T-cell (primary cell): ENCODE measurements at regions not wholly inside any gene's neighbourhood (a gene's known extent, or its start where the extent isn't known, plus 50 kb on each side); places are given as distances from the start of the nearest gene placed in this dataset.
"Not testable (repeated sequence)": the region's sequence is repeated elsewhere in the genome, so short reads cannot be mapped to it uniquely, and the experiment has no call there.

Source experiments
- ATAC-seq, 4 experiments: fragments of 200-7000 bp in 3 of 4; fragments of 150-1000 bp in 1 of 4; cut with Tn5 transposase; replicated peaks in 1 of 4; 1 replicate in 3 of 4; 2 replicates in 1 of 4; pipeline ENCODE4 v1.10.0; 2021; ENCODE audit warnings: moderate library complexity in 3 of 4, mild to moderate bottlenecking in 2 of 4, moderate number of reproducible peaks in 1 of 4
- CTCF ChIA-PET, 2 donors: fragments of 300-600 bp; sonication (Branson Sonifier 250); formaldehyde crosslinking; loops; one replicate each; lab custom pipeline; 2022; ENCODE audit warnings: antibody characterized with exemption in 2 of 2; lab: Charles Lee
- POLR2A ChIA-PET, 2 donors: fragments of 300-600 bp; sonication (Branson Sonifier 250); formaldehyde crosslinking; loops; one replicate each; lab custom pipeline; 2022; ENCODE audit warnings: antibody characterized with exemption in 2 of 2; lab: Charles Lee
- DNase-seq, 35 experiments: peaks; one replicate each; pipeline versions ENCODE4 v3.0.0 to v3.0.0-alpha.2; 2013 to 2023
- H3K27ac ChIP-seq: one replicate; pipeline ENCODE4 v1.5.1; 2013; ENCODE audit warnings: low read length
- H3K27me3 ChIP-seq, 2 experiments: replicated peaks in 1 of 2; 1 replicate in 1 of 2; 2 replicates in 1 of 2; pipeline versions ENCODE4 v1.6.1 to v1.7.0; 2013; ENCODE audit warnings: low read length in 1 of 2, mixed read lengths in 1 of 2; ENCODE audit not compliant: control insufficient read depth in 2 of 2, insufficient read depth in 2 of 2; ENCODE audit errors: extremely low read depth in 1 of 2
- H3K36me3 ChIP-seq, 2 donors: 1 replicate in 1 of 2; 2 replicates in 1 of 2; pipeline versions ENCODE4 v1.6.1 to v1.7.0; 2013; ENCODE audit warnings: low read length in 1 of 2; ENCODE audit not compliant: control insufficient read depth in 2 of 2, insufficient read depth in 1 of 2; ENCODE audit errors: extremely low read depth in 1 of 2
- H3K4me1 ChIP-seq, 2 experiments: 1 replicate in 1 of 2; 2 replicates in 1 of 2; pipeline versions ENCODE4 v1.6.1 to v1.7.0; 2013; ENCODE audit warnings: low read length in 2 of 2, mixed read lengths in 1 of 2; ENCODE audit not compliant: insufficient read depth in 2 of 2, control insufficient read depth in 1 of 2; ENCODE audit errors: extremely low read depth in 1 of 2
- H3K4me3 ChIP-seq, 2 donors: 1 replicate in 1 of 2; 2 replicates in 1 of 2; pipeline versions ENCODE4 v1.5.1 to v1.7.0; 2013; ENCODE audit warnings: mild to moderate bottlenecking in 2 of 2, low read length in 1 of 2, moderate library complexity in 1 of 2; ENCODE audit not compliant: control insufficient read depth in 1 of 2; ENCODE audit errors: extremely low read depth in 1 of 2
- H3K9me3 ChIP-seq: 2 replicates; pipeline ENCODE4 v1.7.0; 2013
- H3K27ac Mint-ChIP-seq, 2 donors: one replicate each; pipeline ENCODE4 v1.8.0; 2020 to 2021; ENCODE audit warnings: mild to moderate bottlenecking in 2 of 2, mixed read lengths in 2 of 2
- H3K27me3 Mint-ChIP-seq, 2 donors: one replicate each; pipeline ENCODE4 v1.8.0; 2021 to 2022; ENCODE audit warnings: mixed read lengths in 2 of 2
- H3K36me3 Mint-ChIP-seq: one replicate; pipeline ENCODE4 v1.8.0; 2021; ENCODE audit warnings: mixed read lengths
- H3K4me1 Mint-ChIP-seq, 3 donors: one replicate each; pipeline ENCODE4 v1.8.0; 2020 to 2022; ENCODE audit warnings: mixed read lengths in 3 of 3, mild to moderate bottlenecking in 1 of 3
- H3K4me3 Mint-ChIP-seq, 3 donors: one replicate each; pipeline ENCODE4 v1.8.0; 2020 to 2022; ENCODE audit warnings: mild to moderate bottlenecking in 3 of 3, mixed read lengths in 3 of 3, moderate library complexity in 3 of 3
- H3K9me3 Mint-ChIP-seq, 3 donors: one replicate each; pipeline ENCODE4 v1.8.0; 2020 to 2022; ENCODE audit warnings: mixed read lengths in 3 of 3
- WGBS: methylation state at CpG from one replicate; pipeline ENCODE4 v1.1.5; 2013; ENCODE audit warnings: missing lambda C conversion rate; ENCODE audit not compliant: insufficient coverage; 5-methylcytosine and 5-hydroxymethylcytosine counted together

DNA sequence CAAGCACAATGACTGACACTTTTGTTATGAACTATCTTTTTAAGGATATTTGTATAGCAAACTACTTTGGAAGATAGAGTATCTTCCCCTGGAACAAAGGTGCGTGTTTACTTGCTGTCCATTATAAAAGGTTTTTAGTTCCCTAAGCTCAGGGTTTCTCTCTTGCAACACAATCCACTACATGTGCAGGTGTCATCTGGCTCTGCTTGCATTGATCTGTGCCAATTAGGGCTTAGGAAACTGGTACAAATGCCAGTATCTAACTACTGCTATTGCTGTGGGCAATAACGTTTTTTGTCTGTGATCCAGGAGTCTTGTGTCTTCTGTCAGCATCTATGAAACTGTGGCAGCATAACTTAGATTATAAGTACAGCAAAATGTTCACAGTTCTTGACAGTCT, 68.3 kb upstream of the ABCD3 start:
- H3K27me3 Mint-ChIP-seq, result peaks cover 2 to 5% of the 10 kb centered on the region in 2 donors
- Histone ChIP-seq H3K27ac (no peak overlapping the region), H3K4me3 (no peak overlapping the region), H3K9me3 (no peaks in the 10 kb centered on the region), H3K27me3 (peaks cover 0 to 8% of the 10 kb centered on the region in 2 experiments), H3K4me1 (no peaks in the 10 kb centered on the region), H3K36me3 (no peaks in the 10 kb centered on the region)
- H3K4me1 Mint-ChIP-seq, result no peaks in the 10 kb centered on the region
- ATAC-seq (no peak), DNase-seq (no peak)
- ChIA-PET CTCF (no interaction called here), POLR2A (no interaction called here)
- H3K9me3 Mint-ChIP-seq, result no peaks in the 10 kb centered on the region
- no peak overlapping the region for H3K4me3 Mint-ChIP-seq
- H3K27ac Mint-ChIP-seq, result no peak overlapping the region
- H3K36me3 Mint-ChIP-seq, result no peaks in the 10 kb centered on the region
- WGBS, result 0% methylated on average over 1 of the region's 2 CpGs

- H3K36me3 Mint-ChIP-seq, CTCF ChIA-PET, H3K9me3 ChIP-seq, H3K4me3 Mint-ChIP-seq, H3K36me3 ChIP-seq, H3K27me3 Mint-ChIP-seq, H3K4me1 Mint-ChIP-seq, H3K4me3 ChIP-seq, H3K27ac Mint-ChIP-seq, H3K9me3 Mint-ChIP-seq, ATAC-seq, H3K27ac ChIP-seq, DNase-seq, H3K4me1 ChIP-seq, H3K27me3 ChIP-seq: not testable (repeated sequence)
- POLR2A ChIA-PET, result interaction anchor here in 1 of 2 donors (0.7 kb wide), 1 partner anchor 414 kb away, joined by 4 read pairs; no protein-coding TSS in a partner anchor
- no CpG with 5 or more reads among the region's 2 CpGs for WGBS
Measured at GRCh38 chr1:94348386-94348785, 69.8 kb upstream of the ABCD3 start.

DNA sequence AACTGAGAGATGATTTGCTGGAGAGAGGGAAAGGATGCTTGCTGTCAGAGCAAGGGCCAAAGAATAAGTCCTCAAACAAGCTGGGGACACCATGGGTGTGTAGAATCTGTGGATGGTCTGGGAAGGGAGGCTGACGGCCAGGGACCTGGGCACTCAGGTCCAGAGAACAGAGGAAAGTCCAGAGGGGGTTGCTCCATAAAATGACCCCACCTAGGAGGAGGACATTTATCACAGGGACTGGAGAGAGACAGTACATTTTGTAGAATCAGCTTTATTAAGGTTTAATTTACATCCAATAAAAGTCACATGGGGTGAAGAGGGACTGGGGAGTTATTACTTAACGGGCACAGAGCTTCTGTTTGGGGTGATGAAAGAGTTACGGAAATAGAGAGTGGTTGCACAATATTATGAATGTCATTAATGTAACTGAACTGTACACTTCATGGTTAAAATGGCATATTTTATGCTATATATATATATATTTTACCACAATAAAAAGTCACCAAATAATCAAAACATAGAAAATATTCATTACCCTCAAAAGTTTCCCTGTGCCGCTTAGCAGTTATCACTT, 73.0 kb upstream of the ABCD3 start:
- Mint-ChIP-seq H3K9me3 (no peaks in the 10 kb centered on the region), H3K27ac (no peak overlapping the region), H3K27me3 (peaks cover 2 to 6% of the 10 kb centered on the region in 2 donors), H3K36me3 (no peaks in the 10 kb centered on the region), H3K4me3 (no peak overlapping the region), H3K4me1 (no peaks in the 10 kb centered on the region)
- Histone ChIP-seq H3K27ac (no peak overlapping the region), H3K4me3 (no peak overlapping the region), H3K36me3 (no peaks in the 10 kb centered on the region), H3K27me3 (peaks cover 0 to 6% of the 10 kb centered on the region in 2 experiments), H3K4me1 (no peaks in the 10 kb centered on the region), H3K9me3 (no peaks in the 10 kb centered on the region)
- ChIA-PET POLR2A (no interaction called here), CTCF (no interaction called here)
- WGBS, result no CpG with 5 or more reads among the region's 4 CpGs
- DNase-seq (no peak), ATAC-seq (no peak)

- Histone ChIP-seq H3K4me3 (no peak overlapping the region), H3K27ac (no peak overlapping the region), H3K27me3 (peaks cover 0 to 12% of the 10 kb centered on the region in 2 experiments), H3K4me1 (no peaks in the 10 kb centered on the region), H3K36me3 (no peaks in the 10 kb centered on the region), H3K9me3 (no peaks in the 10 kb centered on the region)
- Mint-ChIP-seq H3K9me3 (no peaks in the 10 kb centered on the region), H3K4me3 (no peak overlapping the region), H3K27ac (no peak overlapping the region), H3K36me3 (no peaks in the 10 kb centered on the region), H3K4me1 (no peaks in the 10 kb centered on the region), H3K27me3 (peaks cover 6 to 10% of the 10 kb centered on the region in 2 donors)
- ChIA-PET POLR2A (no interaction called here), CTCF (no interaction called here)
- DNase-seq, result no peak
- WGBS, result no CpG with 5 or more reads among the region's 3 CpGs
- no peak for ATAC-seq
Measured at GRCh38 chr1:94342416-94342815, 75.8 kb upstream of the ABCD3 start.

GRCh38 chr1:94339206-94339927, 78.8 kb upstream of the ABCD3 start:
- Histone ChIP-seq H3K36me3 (no peaks in the 10 kb centered on the region), H3K27me3 (peaks cover 0 to 6% of the 10 kb centered on the region in 2 experiments), H3K4me3 (no peak overlapping the region), H3K4me1 (no peaks in the 10 kb centered on the region), H3K9me3 (no peaks in the 10 kb centered on the region), H3K27ac (no peak overlapping the region)
- POLR2A ChIA-PET, result no interaction called here
- no peak for DNase-seq
- WGBS, result 58% methylated on average over 8 of the region's 8 CpGs
- Mint-ChIP-seq H3K27ac (no peak overlapping the region), H3K4me3 (no peak overlapping the region), H3K27me3 (peaks cover 3 to 14% of the 10 kb centered on the region in 2 donors), H3K36me3 (no peaks in the 10 kb centered on the region), H3K4me1 (peaks cover 0 to 2% (median 2%) of the 10 kb centered on the region in 3 donors), H3K9me3 (no peaks in the 10 kb centered on the region)
- CTCF ChIA-PET, result no interaction called here
- no peak for ATAC-seq

DNA sequence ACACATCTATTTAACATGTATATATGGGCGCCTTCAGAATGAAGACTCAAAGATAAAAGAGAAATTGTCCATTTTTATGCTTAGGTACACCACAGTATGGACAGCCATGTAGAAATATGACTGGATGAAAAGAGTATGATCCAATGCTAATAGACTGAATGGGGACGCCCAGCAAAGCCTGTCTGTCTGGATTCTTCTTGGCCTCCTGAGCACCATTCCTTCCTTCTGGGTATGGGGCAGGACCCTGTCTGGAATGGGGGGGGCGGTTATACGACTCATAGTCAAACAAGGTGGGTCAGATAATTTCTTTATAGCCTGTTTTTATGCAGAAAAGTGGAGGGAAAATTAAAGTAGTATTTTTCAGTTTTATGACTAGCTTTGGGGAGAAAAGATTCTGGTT, 81.2 kb upstream of the ABCD3 start:
- H3K4me1 Mint-ChIP-seq, result peaks cover 0 to 2% (median 2%) of the 10 kb centered on the region in 3 donors
- no peak for DNase-seq
- ATAC-seq, result no peak
- ChIA-PET CTCF (interaction anchor here in 1 of 2 donors (0.6 to 1.0 kb wide), 5 partner anchors 15 to 311 kb away, joined by 3 to 10 read pairs (median 6); no protein-coding TSS in a partner anchor), POLR2A (interaction anchor here in 1 of 2 donors (0.6 kb wide), 1 partner anchor 181 kb away, joined by 4 read pairs; no protein-coding TSS in a partner anchor)
- H3K9me3 ChIP-seq, result no peaks in the 10 kb centered on the region
- no peak overlapping the region for H3K27ac ChIP-seq
- no peaks in the 10 kb centered on the region for H3K36me3 ChIP-seq
- WGBS, result 100% methylated on average over 2 of the region's 4 CpGs
- H3K27me3 Mint-ChIP-seq, result peaks cover 3 to 20% of the 10 kb centered on the region in 2 donors
- H3K9me3 Mint-ChIP-seq, result no peaks in the 10 kb centered on the region
- H3K27ac Mint-ChIP-seq, result no peak overlapping the region
- H3K4me3 ChIP-seq, result no peak overlapping the region
- peaks cover 0 to 11% of the 10 kb centered on the region in 2 experiments for H3K27me3 ChIP-seq
- no peaks in the 10 kb centered on the region for H3K4me1 ChIP-seq
- H3K4me3 Mint-ChIP-seq, result no peak overlapping the region
- no peaks in the 10 kb centered on the region for H3K36me3 Mint-ChIP-seq
